NCI-H1417 treated with DMSO at 0.1 percent for 48 hours (cell line): ENCODE measurements at regions not wholly inside any gene's neighbourhood (a gene's known extent, or its start where the extent isn't known, plus 50 kb on each side); places are given as distances from the start of the nearest gene placed in this dataset.
"Not testable (repeated sequence)": the region's sequence is repeated elsewhere in the genome, so short reads cannot be mapped to it uniquely, and the experiment has no call there.

ENCODE experiments used
- DNase-seq: peaks from one replicate; lab custom pipeline; 2025; lab: John Stamatoyannopoulos, UW

- DNase-seq = no peak
Observed at GRCh38 chr16:87156195-87156594, 161.0 kb downstream of the C16orf95 start.

DNA sequence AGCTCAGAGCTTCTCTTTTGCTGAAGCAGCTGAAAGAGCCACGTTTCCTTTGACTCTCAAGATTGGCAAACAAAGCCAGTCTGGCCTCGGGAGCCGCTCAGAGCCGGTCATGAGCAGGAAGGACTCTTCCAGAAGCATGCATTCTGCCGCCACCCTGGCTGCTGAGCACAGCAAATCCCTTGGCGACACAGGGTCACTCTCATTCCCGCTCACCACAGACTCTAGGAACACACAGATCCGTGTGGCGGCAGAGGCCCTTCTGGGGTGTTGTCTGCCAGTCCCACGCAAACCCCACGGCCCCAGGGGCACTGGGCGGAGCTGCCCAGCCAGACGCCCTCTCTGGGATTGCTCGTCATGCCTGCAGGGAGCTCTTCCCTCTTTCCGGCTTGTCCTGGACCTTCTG, 157.0 kb downstream of the C16orf95 start:
- DNase-seq = no peak

DNA sequence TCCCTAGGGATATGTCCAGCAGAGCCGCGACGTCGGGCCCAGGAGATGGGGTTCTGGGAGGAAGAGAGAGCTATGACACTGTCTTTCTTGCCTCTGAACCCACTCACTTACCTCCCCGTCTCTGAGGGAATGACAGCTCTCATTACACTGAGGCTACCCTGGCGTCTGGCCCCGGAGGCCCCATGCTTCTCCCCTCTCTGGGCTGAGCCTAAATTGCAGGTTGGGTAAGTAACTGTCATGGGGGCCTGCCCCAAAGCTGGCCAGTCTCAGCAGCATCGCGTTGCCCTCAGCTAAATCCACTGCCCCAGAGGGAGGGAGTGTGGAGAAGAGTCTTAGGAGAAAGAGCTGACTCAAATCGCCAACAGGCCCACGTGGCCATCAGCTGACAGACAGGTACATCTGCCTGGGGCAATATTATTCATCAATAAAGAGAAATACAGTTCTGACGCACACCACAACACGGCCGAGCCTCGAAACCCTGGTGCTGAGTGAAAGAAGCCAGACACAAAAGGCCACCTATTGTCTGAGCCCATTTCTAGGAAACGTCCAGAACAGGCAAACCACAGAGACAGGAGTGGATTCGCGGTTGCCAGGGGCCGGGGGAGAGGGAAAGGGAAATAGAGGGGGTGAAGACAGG, 156.4 kb downstream of the C16orf95 start:
- DNase-seq = no peak

- DNase-seq = not testable (repeated sequence)
Observed at GRCh38 chr16:87161410-87161809, 155.8 kb downstream of the C16orf95 start.

DNA sequence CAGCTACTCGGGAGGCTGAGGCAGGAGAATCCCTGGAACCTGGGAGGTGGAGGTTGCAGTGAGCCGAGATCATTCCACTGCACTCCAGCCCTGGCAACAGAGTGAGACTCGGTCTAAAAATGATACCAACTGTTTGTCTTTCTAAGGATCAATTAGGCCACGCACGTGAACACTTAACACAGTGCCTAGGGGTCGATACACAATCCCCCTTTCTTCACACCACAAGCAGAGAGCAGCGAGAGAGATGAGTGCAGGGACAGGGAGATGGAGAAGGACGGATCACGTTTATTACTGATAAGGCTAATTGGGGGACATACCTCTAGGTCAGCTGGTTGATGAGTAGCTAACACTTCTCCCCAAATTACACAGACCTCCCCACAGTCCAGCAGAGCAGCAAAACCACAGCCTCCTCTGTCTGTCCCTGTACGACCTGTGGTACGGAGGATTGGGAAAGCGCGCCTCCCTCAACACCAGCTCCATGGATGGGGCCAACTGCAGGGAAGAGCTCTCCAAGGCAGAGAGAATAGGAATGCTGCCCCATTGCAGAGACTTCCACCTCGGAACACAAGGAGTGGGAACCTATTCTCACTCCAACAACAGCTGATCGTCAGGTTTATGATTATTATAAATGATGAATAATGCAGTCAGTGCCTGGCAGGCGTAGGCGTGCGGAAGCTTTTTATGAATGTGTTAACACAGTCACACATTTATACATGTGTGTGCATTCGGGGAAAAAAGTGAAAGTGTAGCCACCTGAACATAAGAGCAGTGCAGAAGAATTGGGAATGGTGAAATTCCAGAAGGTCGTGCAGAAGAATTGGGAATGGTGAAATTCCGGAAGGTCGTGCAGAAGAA, 155.1 kb downstream of the C16orf95 start:
- DNase-seq = no peak

DNA sequence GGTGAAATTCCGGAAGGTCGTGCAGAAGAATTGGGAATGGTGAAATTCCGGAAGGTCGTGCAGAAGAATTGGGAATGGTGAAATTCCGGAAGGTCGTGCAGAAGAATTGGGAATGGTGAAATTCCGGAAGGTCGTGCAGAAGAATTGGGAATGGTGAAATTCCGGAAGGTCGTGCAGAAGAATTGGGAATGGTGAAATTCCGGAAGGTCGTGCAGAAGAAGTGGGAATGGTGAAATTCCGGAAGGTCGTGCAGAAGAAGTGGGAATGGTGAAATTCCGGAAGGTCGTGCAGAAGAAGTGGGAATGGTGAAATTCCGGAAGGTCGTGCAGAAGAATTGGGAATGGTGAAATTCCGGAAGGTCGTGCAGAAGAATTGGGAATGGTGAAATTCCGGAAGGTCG, 154.4 kb downstream of the C16orf95 start:
- DNase-seq = not testable (repeated sequence)

DNA sequence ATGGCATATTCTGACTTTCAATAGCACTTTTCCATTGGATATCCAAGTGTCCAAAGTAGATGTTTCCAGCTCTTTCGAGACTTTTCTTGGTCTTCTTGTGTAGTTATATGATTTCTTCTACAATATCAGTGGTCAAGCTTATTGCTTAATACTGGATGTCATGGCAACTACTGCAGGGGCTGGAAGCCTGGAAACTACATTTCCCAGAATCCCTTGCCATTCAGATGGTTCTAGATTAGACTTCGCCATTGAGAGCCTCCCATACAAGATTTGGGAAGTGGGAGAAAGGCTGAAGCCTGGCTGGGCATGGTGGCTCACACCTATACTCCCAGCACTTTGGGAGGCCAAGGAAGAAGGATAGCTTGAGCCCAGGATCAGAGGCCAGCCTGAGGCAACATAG, 153.6 kb downstream of the C16orf95 start:
- no peak for DNase-seq

GRCh38 chr16:87165151-87165550, 152.0 kb downstream of the C16orf95 start:
- no peak for DNase-seq

- no peak for DNase-seq
Observed at GRCh38 chr16:87165885-87166284, 151.3 kb downstream of the C16orf95 start.

DNA sequence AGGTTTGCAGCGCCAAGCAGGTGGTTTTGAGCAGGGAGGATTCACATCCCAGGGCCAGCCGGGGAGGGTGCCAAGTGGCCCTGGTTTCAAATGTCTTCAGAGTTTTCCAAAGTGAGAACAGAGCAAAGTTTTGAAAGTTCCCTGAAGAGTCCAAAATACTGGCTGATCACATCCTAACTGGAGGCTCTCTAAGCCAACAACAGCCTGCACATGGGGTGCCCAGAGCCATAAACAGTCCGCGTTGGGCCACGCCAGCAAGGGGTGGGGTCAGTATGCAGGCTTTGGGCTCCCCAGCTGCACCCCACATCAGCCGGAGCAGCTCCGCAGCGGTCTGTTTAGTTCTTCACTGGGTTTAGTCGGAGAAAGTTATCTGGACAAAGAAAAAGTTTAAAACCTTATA, 150.9 kb downstream of the C16orf95 start:
- no peak for DNase-seq

- DNase-seq = no peak
Observed at GRCh38 chr16:87166934-87167333, 150.3 kb downstream of the C16orf95 start.

- no peak for DNase-seq
Observed at GRCh38 chr16:87169509-87169995, 147.6 kb downstream of the C16orf95 start.

DNA sequence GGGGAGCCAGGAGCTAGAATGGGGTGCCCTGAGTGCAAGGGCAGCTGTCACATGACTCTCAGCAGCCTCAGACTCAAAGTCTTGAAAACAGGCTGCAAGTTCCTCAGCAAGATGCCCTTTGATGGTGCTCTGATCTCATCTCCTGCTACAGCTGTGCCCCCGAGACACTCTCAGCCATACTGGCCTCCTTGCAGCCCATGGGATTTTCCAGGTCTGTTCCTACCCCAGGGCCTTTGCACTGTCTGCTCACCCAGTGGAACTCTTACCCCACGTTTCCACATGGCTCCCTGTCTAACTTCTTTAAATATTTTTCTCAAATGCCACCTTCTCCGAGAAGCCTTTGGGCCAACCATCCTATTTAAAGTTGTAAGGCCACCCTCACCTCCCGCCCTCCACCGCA, 146.9 kb downstream of the C16orf95 start:
- no peak for DNase-seq

- DNase-seq = no peak
Observed at GRCh38 chr16:87171723-87172122, 145.5 kb downstream of the C16orf95 start.

DNA sequence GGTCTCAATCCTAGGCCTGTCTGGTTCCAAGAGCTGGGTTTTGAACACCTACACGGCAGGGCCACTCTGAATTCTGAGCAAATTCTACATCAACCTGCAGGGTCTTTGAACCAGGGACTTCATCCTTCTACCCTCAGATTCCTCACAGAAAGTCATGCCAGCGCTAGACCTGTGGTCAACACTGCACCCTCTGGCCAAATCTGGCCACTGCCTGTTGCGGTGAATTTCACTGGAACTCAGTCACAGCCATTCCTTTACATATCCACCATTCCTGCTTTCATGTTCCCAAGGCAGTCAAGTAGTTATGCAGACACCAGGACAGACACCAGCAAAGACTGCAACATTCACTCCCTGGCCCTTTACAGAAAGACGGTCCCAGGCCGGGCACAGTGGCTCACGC, 144.6 kb downstream of the C16orf95 start:
- no peak for DNase-seq

GRCh38 chr16:87173294-87173893, 143.8 kb downstream of the C16orf95 start:
- DNase-seq = no peak

GRCh38 chr16:87174061-87174460, 143.1 kb downstream of the C16orf95 start:
- no peak for DNase-seq

DNA sequence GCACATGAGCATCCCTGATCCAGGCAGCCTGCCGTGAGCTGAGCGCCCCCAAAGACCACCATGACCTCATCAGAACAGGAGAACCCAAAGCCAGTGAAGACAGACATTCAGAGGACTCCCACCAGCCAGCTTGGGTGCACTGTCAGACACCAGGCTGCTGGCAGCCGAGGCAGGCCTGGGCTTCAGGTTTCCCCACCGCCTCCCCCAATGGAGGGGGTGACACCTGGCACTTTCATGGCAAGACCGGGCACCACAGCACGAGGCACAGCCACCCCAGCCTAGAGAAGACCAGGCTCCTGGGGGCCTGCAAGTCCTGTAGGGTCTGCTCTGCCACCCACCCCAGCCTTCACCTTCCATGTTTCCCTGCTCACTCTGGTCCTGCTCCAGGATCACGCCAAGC, 140.5 kb downstream of the C16orf95 start:
- no peak for DNase-seq

- DNase-seq = no peak
Observed at GRCh38 chr16:87177673-87178072, 139.5 kb downstream of the C16orf95 start.

DNA sequence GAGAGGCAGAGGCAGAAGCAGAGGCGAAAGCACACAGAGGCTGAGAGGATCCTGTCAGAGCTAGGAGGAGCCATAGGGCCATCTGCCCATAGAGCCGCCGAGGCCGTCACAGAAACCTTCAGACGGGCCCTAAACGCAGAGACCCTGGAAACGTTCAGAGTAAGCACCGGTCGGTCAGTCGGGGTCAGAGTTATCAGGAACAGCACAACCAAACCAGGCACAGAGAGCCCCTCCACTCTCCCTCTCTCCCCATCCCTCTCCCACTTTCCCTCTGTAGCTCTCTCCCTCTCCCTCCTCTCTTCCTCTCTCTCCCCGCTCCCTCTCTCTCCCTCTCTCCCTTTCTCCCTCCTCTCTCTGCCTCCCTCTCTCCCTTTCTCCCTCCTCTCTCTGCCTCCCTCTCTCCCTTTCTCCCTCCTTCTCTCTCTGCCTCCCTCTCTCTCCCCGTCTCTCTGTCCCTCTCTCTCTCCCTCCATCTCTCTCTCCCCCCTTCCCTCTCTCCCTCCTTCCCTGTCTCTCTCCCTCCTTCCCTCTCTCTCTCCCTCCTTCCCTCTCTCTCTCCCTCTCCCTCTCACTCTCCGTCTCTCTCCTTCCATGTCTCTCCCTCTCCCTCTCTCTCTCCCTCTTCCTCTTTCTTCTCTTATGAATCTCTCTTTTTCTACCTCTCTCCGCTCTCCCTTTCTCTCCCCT, 138.9 kb downstream of the C16orf95 start:
- DNase-seq = no peak

GRCh38 chr16:87178977-87179376, 138.2 kb downstream of the C16orf95 start:
- DNase-seq = no peak

GRCh38 chr16:87180069-87180468, 137.1 kb downstream of the C16orf95 start:
- no peak for DNase-seq
